RKO (cell line): ENCODE measurements at regions not wholly inside any gene's neighbourhood (a gene's known extent, or its start where the extent isn't known, plus 50 kb on each side); places are given as distances from the start of the nearest gene placed in this dataset.

Experiments used
- DNase-seq: peaks from one replicate; pipeline ENCODE4 v3.0.0-alpha.2; 2016; ENCODE audit warnings: low spot score

DNA sequence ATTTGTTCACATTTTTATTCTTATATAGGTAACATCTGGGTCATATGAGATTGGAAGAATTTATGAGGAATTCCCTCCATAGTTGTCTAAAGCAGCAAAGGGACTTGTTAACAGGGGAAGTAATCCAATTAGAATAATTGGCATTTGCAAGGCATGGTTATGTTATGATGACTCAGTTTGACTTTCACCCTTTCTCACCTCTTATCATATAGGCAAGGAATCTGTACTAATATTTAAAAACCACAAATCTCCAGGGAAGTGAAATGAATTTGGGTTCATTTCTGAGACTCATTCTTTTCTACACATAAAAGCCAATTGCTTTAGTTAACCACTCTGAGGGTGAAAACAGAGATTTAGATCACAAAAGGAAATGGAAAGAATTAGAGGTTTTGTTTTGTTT lies 281.5 kb upstream of the DKK2 start:
- DNase-seq: no peak

DNA sequence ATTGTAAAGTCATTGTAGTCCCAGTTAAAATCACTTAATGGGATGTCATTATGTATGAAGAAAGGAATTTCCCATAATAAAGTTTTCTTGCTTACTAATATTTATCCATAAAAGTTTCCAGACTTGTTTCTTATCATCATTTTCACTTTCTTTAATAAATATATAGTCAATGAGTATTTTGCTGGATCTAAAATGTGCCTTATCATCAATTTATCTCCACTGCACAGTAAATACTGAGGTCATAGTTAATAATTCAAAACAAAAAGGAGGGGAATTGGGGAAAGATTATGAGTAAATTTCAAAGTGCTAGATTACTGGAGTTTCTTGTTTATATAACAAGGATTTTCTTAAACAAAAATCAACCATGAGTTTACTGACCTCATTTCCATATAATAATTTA lies 279.5 kb upstream of the DKK2 start:
- no peak for DNase-seq

- no peak for DNase-seq
Observed at GRCh38 chr4:107314156-107314555, 278.0 kb upstream of the DKK2 start.

GRCh38 chr4:107312366-107312765 lies 276.3 kb upstream of the DKK2 start:
- DNase-seq: no peak

DNA sequence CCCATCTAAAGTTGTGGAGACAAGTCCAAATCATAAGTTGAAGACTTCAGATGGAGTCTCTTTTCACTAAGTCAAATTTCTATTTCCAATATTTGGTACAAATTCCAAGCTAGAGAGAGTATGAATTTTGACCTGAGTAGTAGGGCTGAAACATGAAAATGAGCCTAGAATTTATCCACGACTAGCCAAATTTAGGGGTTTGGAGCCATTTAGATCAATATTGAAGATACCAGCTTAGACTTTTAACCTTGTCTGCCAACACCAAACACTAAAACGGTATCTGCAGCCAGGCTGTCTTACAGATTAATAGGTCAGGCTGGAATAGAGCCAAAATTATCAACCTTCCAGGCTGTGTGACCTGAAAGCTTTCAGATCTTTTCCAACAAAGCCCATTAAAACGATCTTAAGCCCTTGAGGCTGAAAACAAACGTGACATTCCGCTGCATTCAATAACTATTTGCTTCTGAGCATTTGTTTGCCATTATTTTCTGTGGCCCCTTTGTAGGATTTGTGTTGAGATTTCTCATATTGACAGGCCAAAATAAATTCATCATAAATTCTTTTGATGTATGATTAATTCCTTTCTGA lies 268.7 kb upstream of the DKK2 start:
- no peak for DNase-seq

DNA sequence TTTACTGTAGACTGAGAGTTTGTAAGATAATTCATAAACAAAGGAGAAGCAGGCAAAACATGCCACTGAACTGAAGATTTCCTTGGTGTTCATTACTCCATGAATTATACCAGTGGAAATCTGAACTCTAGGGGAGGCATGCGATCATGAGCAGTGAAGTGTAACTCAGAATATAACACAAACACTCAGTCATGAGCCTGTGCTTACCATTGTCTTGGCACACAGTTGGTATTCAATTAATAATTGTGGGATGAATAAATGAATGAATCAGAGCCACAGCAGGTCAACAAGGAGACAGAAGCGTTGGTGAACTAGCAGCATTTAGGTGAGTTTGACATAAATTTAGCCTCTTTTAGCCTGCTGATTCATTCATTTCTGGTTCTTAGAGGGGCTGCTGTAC lies 263.5 kb upstream of the DKK2 start:
- DNase-seq: no peak

DNA sequence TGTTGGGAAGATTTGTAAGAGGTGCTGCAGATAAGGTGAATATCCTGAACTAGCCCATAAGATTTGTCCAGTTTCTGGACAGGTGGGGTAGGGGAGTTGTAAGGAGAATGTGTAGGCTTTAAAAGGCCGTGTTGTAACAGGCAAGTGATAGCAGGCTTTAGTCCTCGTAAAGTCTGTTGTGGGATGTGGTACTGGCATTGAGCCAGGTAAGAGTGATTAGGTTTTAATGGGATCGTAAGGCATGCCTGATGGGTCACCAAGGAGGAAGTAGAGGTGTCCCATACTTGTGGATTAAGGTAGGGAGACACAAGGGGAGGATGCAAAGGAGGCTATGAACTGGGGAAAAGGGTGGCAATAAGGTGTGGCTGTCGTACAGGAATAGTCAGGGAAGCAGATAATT lies 256.9 kb upstream of the DKK2 start:
- no peak for DNase-seq

- DNase-seq: peak; percentile 31
Observed at GRCh38 chr4:107283587-107284559, 247.8 kb upstream of the DKK2 start.

DNA sequence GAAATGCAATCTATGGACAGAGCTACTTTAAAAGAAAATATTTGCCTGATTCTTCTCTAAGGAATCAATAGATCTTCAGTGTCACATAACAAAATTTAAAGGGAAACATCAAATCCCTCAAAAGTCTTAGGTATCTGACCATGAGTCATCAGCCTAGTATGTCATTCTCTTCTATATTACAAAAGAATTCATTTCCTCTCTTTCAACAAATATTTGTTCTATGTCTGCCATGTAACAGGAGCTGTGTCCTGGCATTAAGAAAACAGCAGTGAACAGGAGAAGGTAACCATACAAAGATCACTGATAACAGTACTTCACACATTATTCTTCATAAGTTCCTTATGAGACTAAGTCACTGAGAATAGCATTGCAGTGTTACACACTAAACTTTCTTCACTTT lies 243.6 kb upstream of the DKK2 start:
- peak; percentile 21 for DNase-seq

- no peak for DNase-seq
Observed at GRCh38 chr4:107278791-107279483, 242.8 kb upstream of the DKK2 start.

DNA sequence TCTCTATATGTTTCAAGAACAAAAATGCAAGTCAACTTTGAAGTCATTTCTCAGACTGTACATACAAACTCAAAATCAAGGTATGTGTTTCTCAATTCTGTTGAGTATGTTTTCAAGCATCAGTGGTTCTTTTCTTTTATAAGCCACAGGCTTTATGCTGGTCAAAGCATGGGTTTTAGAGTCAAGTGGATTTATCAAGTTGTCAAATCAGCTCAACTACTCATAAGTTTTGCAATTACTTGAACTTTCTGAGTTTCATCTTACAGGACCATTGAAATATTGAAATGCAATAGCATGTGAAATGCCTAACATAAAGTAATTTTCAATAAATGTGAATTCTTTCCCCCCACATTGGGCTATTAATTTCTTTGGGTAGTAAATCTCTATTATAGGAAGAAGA lies 239.9 kb upstream of the DKK2 start:
- no peak for DNase-seq

GRCh38 chr4:107275225-107275624 lies 239.1 kb upstream of the DKK2 start:
- no peak for DNase-seq

- no peak for DNase-seq
Observed at GRCh38 chr4:107270614-107271013, 234.5 kb upstream of the DKK2 start.

DNA sequence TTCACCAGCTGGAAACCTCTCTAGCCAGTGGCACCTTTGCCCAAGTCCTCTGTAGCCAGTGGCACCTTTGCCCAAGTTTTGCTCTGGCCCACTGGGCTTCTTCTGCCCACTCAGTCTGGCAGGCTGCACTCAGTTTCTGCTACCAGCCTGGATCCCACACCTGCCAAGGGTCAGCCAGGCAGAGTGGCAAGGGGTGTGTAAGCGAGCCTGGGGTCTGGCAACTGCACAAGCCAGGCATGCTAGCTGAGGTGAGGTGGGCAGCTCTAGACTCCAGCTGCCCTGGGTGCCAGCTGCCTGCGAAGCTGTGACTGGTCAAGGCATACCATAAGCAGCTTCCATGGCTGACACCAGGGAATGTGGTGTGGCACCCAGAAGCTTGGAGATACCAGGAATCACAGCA lies 233.1 kb upstream of the DKK2 start:
- no peak for DNase-seq

- no peak for DNase-seq
Observed at GRCh38 chr4:107265859-107266258, 229.7 kb upstream of the DKK2 start.

- no peak for DNase-seq
Observed at GRCh38 chr4:107261241-107261874, 225.2 kb upstream of the DKK2 start.

DNA sequence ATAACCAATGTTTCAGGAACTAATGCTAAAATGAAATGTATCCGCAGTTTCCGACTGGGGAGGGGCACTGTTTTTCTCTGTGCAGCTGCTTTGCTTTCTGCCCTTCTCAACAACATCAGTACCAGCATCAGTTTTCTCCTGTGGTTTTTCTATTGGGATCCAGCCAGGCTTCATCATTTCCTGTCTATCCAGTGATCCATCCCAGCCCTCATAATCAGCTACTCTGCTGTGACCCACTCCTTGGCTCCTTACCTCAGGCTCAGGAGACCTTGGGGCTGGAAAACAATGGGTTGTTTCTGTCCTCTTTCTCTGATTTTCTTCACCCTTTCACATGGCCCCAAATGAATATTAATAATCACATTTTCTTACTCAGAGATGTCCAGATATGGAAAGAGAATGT lies 222.2 kb upstream of the DKK2 start:
- DNase-seq: peak; percentile 18

DNA sequence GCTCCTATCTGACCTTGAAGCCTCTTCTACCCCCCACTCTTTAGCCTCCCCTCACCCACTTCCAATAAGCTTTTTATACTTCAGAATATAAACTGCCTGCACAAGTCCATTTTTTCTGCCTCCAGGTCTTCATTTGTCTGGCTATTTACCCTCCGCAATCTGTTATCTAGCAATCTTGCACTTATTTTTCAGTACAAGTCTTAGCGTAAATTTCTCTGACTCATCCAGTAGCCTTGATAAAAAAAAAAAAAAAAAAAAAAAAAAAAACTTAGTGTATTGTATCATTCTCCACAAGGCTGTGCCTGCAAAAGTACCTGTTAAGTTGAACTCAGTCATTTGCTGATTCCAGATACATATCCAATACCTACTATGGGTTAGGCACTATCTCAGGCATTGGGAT lies 219.5 kb upstream of the DKK2 start:
- no peak for DNase-seq

DNA sequence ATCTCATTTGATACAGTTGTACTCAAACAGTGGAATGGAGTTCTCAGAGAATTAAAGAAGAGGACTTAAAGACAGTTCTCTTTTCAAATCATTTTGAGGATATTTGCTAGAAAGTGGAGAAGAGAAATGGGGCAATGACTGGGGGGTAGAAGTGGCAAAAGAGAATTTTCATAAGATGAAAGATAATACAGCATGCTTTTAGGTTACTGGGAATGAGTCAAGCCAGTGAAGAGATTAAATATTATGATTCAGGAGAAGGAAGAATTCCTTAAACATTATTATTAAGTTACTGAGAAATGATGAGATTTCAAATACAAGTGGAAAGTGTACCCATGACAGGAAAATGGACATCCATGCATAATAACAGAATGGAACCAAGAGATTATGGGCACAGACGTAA lies 219.0 kb upstream of the DKK2 start:
- no peak for DNase-seq

DNA sequence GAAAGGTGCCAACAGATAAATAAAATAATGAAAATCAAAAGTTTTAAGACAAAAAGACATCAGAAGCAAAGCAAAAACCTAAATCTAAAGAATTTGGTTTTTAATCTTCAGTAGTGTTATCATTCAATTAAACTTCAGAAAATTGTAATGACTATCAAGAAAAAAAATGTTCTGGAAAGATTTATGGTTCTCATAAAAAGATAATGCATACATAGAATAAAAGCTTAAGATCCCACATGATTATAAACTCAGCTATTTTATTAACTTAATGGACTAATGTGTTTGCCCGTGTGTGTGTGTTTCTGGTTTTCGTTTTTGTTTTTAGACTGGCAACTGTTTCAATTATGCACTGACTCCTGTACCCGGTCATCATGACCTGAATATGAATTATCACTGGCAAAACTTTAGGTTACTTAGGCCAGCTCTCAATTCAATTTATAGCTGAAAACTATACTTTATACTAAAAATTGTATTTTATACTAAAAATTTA lies 217.5 kb upstream of the DKK2 start:
- DNase-seq: no peak

DNA sequence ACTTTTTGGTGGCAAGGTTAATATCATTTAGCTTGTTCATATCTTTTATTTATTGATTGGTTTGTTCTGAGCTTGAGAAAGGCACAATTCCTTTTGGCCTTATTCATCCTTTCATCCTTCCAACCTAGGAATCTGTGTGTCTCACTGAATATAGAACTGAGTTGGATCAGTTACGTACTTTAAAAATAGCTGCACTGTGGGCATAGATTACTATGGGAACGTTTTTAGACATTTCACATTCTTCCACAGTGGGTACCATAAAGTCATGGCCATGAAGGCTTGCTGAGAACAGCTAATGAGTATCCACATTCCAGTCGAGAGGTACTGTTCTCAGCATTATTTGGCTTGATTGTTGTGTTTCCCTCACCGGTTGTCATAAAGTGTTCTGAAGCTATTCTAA lies 217.0 kb upstream of the DKK2 start:
- DNase-seq: no peak

DNA sequence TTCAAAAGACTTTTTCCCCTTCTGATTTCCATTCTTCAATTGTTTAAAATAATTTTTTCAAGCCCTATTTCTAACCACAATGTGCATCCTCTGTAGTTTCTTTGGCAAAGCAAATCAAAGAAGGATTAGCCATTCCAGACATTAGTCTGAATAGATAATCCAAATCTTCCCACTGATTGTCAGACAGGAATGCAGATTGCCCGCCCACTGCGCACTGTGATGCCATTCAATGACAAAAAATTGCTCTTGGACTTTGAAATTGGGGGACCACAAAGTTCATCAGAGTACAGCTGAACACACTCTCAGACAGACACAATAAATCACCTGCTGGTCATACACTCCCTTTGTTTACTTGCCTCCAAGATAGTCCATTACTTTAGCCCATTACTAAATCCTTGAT lies 216.5 kb upstream of the DKK2 start:
- DNase-seq: no peak
